GM12878 (cell line): ENCODE measurements at regions not wholly inside any gene's neighbourhood (a gene's known extent, or its start where the extent isn't known, plus 50 kb on each side); places are given as distances from the start of the nearest gene placed in this dataset.

Source experiments
- ATAC-seq: fragments of 200-7000 bp; cut with Tn5 transposase; 3 replicates; pipeline ENCODE4 v1.9.1; 2020; ENCODE audit warnings: mild to moderate bottlenecking, moderate library complexity
- BruUV-seq: library from RNA; stranded (reverse); fragments of 400-500 nt; replicated peaks from 2 replicates; lab custom pipeline; 2021; lab: Mats Ljungman, UMichigan
- CTCF ChIA-PET: fragments of 300-600 bp; sonication (Branson Sonifier 250); formaldehyde crosslinking; extraction: SDS; loops from one replicate; lab custom pipeline; 2021; ENCODE audit warnings: inconsistent platforms; lab: Yijun Ruan, JAX
- POLR2A ChIA-PET: fragments of 350-600 bp; formaldehyde crosslinking; extraction: SDS; loops from one replicate; lab custom pipeline; 2021; ENCODE audit warnings: inconsistent platforms; lab: Charles Lee
- RAD21 ChIA-PET: fragments of 300-600 bp; sonication (Branson Sonifier 250); formaldehyde crosslinking; loops from one replicate; lab custom pipeline; 2023; ENCODE audit warnings: antibody characterized with exemption; ENCODE audit not compliant: unreplicated experiment; lab: Charles Lee
- SMC1A ChIA-PET: fragments of 300-600 bp; sonication (Branson Sonifier 250); formaldehyde crosslinking; loops from one replicate; lab custom pipeline; 2023; ENCODE audit not compliant: unreplicated experiment, uncharacterized antibody; lab: Charles Lee
- DNase-seq: peaks from one replicate; pipeline ENCODE4 v3.0.0-alpha.2; 2011; ENCODE audit warnings: low read depth, low spot score
- FAIRE-seq: peaks from 3 replicates; lab custom pipeline; 2011; peaks lifted over from hg19 to GRCh38; lab: Jason Lieb, UNC
- H2AFZ ChIP-seq: 2 replicates; pipeline ENCODE4 v1.6.0; 2011; ENCODE audit warnings: low read depth, low read length, control low read depth; ENCODE audit not compliant: control insufficient read depth
- H3K27ac ChIP-seq: 2 replicates; pipeline ENCODE4 v1.5.1; 2011; ENCODE audit warnings: control low read depth; ENCODE audit not compliant: control insufficient read depth, insufficient read depth
- H3K27me3 ChIP-seq, 2 experiments: replicated peaks in 1 of 2; 2 replicates each; pipeline versions ENCODE4 v1.6.0 to v1.6.1; 2011; ENCODE audit warnings: low read length in 1 of 2; ENCODE audit not compliant: control insufficient read depth in 2 of 2, insufficient read depth in 2 of 2
- H3K36me3 ChIP-seq, 2 experiments: 2 replicates each; pipeline ENCODE4 v1.5.1; 2011; ENCODE audit warnings: low read length in 1 of 2; ENCODE audit not compliant: control insufficient read depth in 2 of 2, insufficient read depth in 2 of 2
- H3K4me1 ChIP-seq: 2 replicates; pipeline ENCODE4 v1.6.1; 2011; ENCODE audit warnings: mild to moderate bottlenecking, low read length, moderate library complexity, mixed read lengths; ENCODE audit not compliant: control insufficient read depth, insufficient read depth
- H3K4me2 ChIP-seq: 2 replicates; pipeline ENCODE4 v1.6.0; 2011; ENCODE audit warnings: control low read depth; ENCODE audit not compliant: control insufficient read depth, insufficient read depth
- H3K4me3 ChIP-seq: fragments of 200-600 bp; sonication (generic); 2 replicates; pipeline ENCODE4 v1.5.1; 2016
- H3K79me2 ChIP-seq: 2 replicates; pipeline ENCODE4 v1.6.0; 2011; ENCODE audit warnings: low read length; ENCODE audit not compliant: control insufficient read depth, insufficient read depth
- H3K9ac ChIP-seq: 2 replicates; pipeline ENCODE4 v1.8.0; 2011; ENCODE audit warnings: low read length, control low read depth, mixed read lengths; ENCODE audit not compliant: control insufficient read depth, insufficient read depth
- H3K9me3 ChIP-seq: replicated peaks from 3 replicates; pipeline ENCODE4 v1.5.1; 2011; ENCODE audit warnings: mild to moderate bottlenecking, low read length; ENCODE audit not compliant: control insufficient read depth, insufficient read depth
- H4K20me1 ChIP-seq: 2 replicates; pipeline ENCODE4 v1.6.0; 2011; ENCODE audit not compliant: control insufficient read depth, insufficient read depth
- CEBPZ ChIP-seq: fragments of 150-350 bp; IDR thresholded peaks from 2 replicates; pipeline ENCODE4 v1.6.1; 2016; ENCODE audit warnings: low read depth, low read length
- CHD1 ChIP-seq: IDR thresholded peaks from 2 replicates; pipeline ENCODE4 v1.6.1; 2012; ENCODE audit warnings: low read depth, low read length, improper control_type of control experiment
- EP300 ChIP-seq, 2 experiments: fragments of 150-350 bp in 1 of 2; IDR thresholded peaks; 2 replicates each; pipeline ENCODE4 v1.6.1; 2011 to 2012; ENCODE audit warnings: low read depth in 2 of 2, low read length in 2 of 2, borderline replicate concordance in 1 of 2, improper control_type of control experiment in 1 of 2, inconsistent platforms in 1 of 2; ENCODE audit not compliant: control insufficient read depth in 1 of 2
- EZH2 ChIP-seq: IDR thresholded peaks from 2 replicates; pipeline ENCODE4 v1.6.1; 2012; ENCODE audit warnings: low read depth, mild to moderate bottlenecking, control low read depth, inconsistent platforms, low read length, borderline replicate concordance; ENCODE audit not compliant: control insufficient read depth
- HCFC1 ChIP-seq: fragments of 150-350 bp; IDR thresholded peaks from 2 replicates; pipeline ENCODE4 v1.6.1; 2014; ENCODE audit warnings: low read length
- MYC ChIP-seq: IDR thresholded peaks from 2 replicates; pipeline ENCODE4 v1.6.1; 2011; ENCODE audit warnings: mild to moderate bottlenecking, low read length, moderate library complexity, inconsistent platforms; ENCODE audit not compliant: insufficient read depth, insufficient replicate concordance, insufficient read length, severe bottlenecking
- SUZ12 ChIP-seq: fragments of 200-600 bp; sonication (generic); IDR thresholded peaks from one replicate; pipeline ENCODE4 v1.6.1; 2018; ENCODE audit warnings: antibody characterized with exemption, mild to moderate bottlenecking; ENCODE audit not compliant: unreplicated experiment
- ZSCAN29 ChIP-seq: fragments of 450-650 bp; IDR thresholded peaks from 2 replicates; pipeline ENCODE4 v1.6.1; 2017; ENCODE audit warnings: mild to moderate bottlenecking, moderate library complexity
- WGBS: methylation state at CpG from one replicate; pipeline ENCODE4 v1.1.6; 2016; ENCODE audit warnings: low lambda C conversion rate; ENCODE audit not compliant: insufficient replicate concordance, insufficient coverage; ENCODE audit errors: missing lambda C conversion rate; 5-methylcytosine and 5-hydroxymethylcytosine counted together
- in situ Hi-C: fragments of 300-500 bp; cut with MboI; formaldehyde crosslinking; loops from 9 replicates; pipeline ENCODE4 v1.14.3; 2018; ENCODE audit warnings: mixed read lengths
- intact Hi-C: fragments of 100-400 bp; cut with micrococcal nuclease; formaldehyde crosslinking; loops from one replicate; pipeline ENCODE4 v1.14.2; 2022; ENCODE audit not compliant: unreplicated experiment
- TF ChIP-seq, protein P1 (sequence below): fragments of 450-650 bp; formaldehyde crosslinking; IDR thresholded peaks from 2 replicates; pipeline ENCODE4 v1.5.0; 2022; ENCODE audit warnings: mild to moderate bottlenecking, missing genetic modification characterization

- no peaks in the 10 kb centered on the region for H3K36me3 ChIP-seq
- RAD21 ChIA-PET: no interaction called here
Observed at GRCh38 chr1:96329121-96329520, 392.5 kb upstream of the PTBP2 start.

More at GRCh38 chr1:96329121-96329520, 392.5 kb upstream of the PTBP2 start:
- SMC1A ChIA-PET: no interaction called here
- POLR2A ChIA-PET: no interaction called here
- in situ Hi-C loops (no loop called here), intact Hi-C loops (no loop called here)
- BruUV-seq: no TSS peak
- 0% methylated on average over 4 of the region's 4 CpGs for WGBS
- Histone ChIP-seq H3K4me2 (no peak overlapping the region), H4K20me1 (no peaks in the 10 kb centered on the region), H2AFZ (no peak overlapping the region), H3K9me3 (no peaks in the 10 kb centered on the region), H3K27ac (no peak overlapping the region), H3K9ac (no peak overlapping the region), H3K4me3 (no peak overlapping the region), H3K27me3 (no peaks in the 10 kb centered on the region), H3K79me2 (no peaks in the 10 kb centered on the region), H3K4me1 (no peaks in the 10 kb centered on the region)
- CTCF ChIA-PET: no interaction called here
- DNase-seq: no peak
- no peak for TF ChIP-seq CEBPZ
- no peak for TF ChIP-seq CHD1
- no peak for TF ChIP-seq EZH2
- TF ChIP-seq, protein P1, sequence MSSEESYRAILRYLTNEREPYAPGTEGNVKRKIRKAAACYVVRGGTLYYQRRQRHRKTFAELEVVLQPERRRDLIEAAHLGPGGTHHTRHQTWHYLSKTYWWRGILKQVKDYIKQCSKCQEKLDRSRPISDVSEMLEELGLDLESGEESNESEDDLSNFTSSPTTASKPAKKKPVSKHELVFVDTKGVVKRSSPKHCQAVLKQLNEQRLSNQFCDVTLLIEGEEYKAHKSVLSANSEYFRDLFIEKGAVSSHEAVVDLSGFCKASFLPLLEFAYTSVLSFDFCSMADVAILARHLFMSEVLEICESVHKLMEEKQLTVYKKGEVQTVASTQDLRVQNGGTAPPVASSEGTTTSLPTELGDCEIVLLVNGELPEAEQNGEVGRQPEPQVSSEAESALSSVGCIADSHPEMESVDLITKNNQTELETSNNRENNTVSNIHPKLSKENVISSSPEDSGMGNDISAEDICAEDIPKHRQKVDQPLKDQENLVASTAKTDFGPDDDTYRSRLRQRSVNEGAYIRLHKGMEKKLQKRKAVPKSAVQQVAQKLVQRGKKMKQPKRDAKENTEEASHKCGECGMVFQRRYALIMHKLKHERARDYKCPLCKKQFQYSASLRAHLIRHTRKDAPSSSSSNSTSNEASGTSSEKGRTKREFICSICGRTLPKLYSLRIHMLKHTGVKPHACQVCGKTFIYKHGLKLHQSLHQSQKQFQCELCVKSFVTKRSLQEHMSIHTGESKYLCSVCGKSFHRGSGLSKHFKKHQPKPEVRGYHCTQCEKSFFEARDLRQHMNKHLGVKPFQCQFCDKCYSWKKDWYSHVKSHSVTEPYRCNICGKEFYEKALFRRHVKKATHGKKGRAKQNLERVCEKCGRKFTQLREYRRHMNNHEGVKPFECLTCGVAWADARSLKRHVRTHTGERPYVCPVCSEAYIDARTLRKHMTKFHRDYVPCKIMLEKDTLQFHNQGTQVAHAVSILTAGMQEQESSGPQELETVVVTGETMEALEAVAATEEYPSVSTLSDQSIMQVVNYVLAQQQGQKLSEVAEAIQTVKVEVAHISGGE: no peak
- no peak for TF ChIP-seq SUZ12
- TF ChIP-seq HCFC1: no peak
- no peak for TF ChIP-seq MYC
- TF ChIP-seq ZSCAN29: no peak
- no peak for TF ChIP-seq EP300 (IDR thresholded peaks at IDR 0.05; ENCODE audit: borderline replicate concordance in 1 of 2, control insufficient read depth in 1 of 2, low read depth in 2 of 2, low read length in 2 of 2)
- no peak for ATAC-seq
- no peak for FAIRE-seq
